ENCODE measurements at regions not wholly inside any gene's neighbourhood (a gene's known extent, or its start where the extent isn't known, plus 50 kb on each side); places are given as distances from the start of the nearest gene placed in this dataset.

DNA sequence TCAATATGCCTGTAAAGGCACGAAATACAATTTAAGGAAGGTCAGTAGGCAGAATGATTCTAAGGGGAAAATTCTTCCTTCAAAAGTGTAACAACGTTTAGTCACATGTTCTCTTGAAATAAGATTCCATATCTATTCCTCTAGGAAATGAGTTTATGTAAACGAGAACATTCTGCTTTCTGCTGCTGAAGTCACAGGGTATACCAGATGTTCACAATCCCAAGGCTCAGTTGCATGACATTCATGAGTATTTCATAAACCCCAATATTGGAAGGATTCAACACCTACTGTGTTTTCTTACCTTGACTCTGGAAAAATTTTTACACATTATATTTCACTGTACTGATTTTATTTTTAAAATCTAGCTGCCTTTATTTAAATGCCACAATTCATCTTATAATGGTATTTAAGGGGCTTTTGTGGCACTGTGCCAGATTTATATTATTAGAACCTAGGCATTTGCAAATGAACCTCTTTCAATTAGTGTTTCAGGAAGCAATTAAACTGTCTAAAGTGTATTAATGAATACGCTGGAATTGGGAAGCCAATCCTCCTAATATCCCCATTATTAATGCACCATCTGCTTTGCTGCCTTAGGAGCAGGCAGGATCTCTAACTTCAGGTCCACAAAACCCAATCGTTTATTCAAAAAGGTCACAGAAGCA, 542.6 kb upstream of the KLHL29 start:
- TF ChIP-seq, protein P1, sequence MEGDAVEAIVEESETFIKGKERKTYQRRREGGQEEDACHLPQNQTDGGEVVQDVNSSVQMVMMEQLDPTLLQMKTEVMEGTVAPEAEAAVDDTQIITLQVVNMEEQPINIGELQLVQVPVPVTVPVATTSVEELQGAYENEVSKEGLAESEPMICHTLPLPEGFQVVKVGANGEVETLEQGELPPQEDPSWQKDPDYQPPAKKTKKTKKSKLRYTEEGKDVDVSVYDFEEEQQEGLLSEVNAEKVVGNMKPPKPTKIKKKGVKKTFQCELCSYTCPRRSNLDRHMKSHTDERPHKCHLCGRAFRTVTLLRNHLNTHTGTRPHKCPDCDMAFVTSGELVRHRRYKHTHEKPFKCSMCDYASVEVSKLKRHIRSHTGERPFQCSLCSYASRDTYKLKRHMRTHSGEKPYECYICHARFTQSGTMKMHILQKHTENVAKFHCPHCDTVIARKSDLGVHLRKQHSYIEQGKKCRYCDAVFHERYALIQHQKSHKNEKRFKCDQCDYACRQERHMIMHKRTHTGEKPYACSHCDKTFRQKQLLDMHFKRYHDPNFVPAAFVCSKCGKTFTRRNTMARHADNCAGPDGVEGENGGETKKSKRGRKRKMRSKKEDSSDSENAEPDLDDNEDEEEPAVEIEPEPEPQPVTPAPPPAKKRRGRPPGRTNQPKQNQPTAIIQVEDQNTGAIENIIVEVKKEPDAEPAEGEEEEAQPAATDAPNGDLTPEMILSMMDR (IDR thresholded peaks at IDR 0.05; ENCODE audit: insufficient read depth, low read length): no peak
- no peak for DNase-seq (ENCODE audit: low read depth)
- H3K4me3 ChIP-seq (ENCODE audit: low read depth, low read length): no peak overlapping the region

DNA sequence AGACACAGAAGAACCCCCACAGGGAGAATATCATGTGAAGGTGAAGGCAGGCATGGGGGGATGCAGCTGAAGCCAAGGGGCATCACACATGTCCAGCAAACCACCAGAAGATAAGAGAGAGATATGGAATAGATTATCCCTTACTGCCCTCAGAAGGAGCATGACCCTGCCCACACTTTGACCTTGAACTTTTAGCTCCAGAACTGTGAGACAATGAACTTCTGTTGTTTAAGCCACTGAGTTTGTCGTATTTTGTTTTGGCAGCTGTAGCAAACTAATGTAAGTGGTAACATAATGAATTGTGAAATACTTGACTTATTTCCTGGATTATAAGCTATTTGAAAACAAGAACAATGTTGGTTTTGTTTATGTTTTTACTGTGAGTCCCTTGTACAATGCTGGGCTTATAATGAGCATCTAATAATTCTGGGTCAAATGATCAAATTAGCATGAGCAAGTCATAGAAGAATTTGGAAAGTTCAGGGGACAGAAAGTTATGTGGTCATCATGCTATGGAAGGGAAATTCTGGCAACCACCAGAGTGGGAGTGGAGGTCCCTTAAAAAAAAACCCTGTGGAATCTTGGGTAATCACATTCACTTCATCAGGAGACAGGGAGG, 541.0 kb upstream of the KLHL29 start:
- TF ChIP-seq, protein P1 (IDR thresholded peaks at IDR 0.05; ENCODE audit: insufficient read depth, low read length): no peak
- H3K4me3 ChIP-seq (ENCODE audit: low read depth, low read length): no peak overlapping the region
- no peak for DNase-seq (ENCODE audit: low read depth)

DNA sequence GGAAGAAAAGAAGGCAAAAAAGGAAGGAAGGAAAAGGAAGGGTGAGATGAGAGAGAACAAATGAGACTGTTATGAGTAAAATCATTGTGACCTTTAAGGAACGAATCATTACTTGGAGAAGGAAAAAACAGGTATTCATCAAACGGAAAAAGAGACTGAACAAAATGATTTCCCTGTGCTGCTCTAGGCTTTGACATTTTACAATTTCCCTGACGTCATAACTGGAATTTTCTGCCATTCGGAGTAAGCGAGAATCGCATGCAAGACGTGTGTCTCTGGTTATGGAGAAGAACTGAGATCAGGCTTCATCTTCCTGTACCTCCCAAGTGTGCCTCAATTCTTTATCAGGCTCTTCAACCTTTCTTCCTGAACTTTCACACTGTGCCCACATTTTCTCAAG, 534.7 kb upstream of the KLHL29 start:
- TF ChIP-seq, protein P1 (IDR thresholded peaks at IDR 0.05; ENCODE audit: insufficient read depth, low read length): no peak
- no peak overlapping the region for H3K4me3 ChIP-seq (ENCODE audit: low read depth, low read length)
- no peak for DNase-seq (ENCODE audit: low read depth)

DNA sequence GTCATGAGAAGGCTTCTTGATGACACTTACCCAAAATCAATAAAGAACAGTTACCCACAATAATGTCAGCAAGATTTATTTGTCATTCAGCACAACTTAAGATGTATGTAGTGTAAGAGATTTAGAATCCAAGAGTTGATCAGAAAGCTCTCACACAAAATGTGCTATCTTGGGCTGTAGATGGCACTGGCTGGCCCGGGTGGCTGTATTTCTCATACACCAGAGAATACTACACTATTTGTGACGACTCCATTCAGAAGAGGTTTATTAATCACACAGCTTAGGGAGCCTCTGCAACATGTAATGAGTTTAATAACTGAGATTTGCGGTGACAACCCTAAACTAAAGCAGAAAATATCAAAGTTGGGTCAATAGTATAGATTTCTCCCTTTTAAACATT, 530.4 kb upstream of the KLHL29 start:
- no peak for DNase-seq (ENCODE audit: low read depth)
- TF ChIP-seq, protein P1 (IDR thresholded peaks at IDR 0.05; ENCODE audit: insufficient read depth, low read length): no peak

DNA sequence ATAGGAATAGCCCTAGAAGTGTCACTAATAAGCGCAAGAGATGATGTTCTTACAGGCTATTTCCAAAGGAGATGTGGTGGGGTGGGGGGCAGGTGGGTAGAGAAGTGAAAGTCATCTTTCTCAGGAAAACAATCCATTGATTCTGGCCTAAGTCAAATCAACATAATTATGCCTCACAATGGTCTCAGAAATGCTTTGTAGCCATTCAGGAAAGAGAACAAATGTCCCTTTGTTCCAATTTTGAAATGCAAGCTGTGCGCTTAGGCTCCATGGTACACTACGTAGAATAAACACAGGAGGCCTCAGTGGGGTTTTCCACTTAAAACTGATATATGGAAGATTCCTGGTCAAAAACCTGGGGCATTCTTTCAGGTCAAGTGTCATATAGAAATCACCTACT, 529.9 kb upstream of the KLHL29 start:
- H3K4me3 ChIP-seq (ENCODE audit: low read depth, low read length): no peak overlapping the region
- no peak for DNase-seq (ENCODE audit: low read depth)
- TF ChIP-seq, protein P1 (IDR thresholded peaks at IDR 0.05; ENCODE audit: insufficient read depth, low read length): no peak

More for the DNA sequence above, 530.4 kb upstream of the KLHL29 start:
- no peak overlapping the region for H3K4me3 ChIP-seq (ENCODE audit: low read depth, low read length)

DNA sequence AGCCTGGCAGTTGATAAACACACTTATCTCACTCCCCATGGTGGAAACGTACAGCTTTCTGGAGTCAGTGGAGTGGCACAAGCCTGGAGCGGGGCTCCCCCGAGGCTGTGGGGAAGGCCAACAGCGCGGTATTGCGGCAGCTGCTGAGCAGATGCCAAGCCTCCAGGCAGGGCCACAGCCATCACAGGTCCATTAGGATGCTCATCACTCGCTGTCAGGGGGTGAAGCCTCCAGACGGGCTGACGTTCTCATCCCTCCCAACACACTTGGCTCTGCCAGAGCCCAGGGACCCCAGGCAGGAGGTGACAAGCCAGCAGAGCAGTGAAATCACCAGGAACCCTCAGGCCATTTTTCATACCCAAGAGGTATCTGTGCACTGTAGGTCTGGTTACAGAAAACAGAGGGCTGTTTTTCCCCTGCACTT, 529.2 kb upstream of the KLHL29 start:
- no peak overlapping the region for H3K4me3 ChIP-seq (ENCODE audit: low read depth, low read length)
- TF ChIP-seq, protein P1 (IDR thresholded peaks at IDR 0.05; ENCODE audit: insufficient read depth, low read length): no peak

More for the DNA sequence above, 529.2 kb upstream of the KLHL29 start:
- no peak for DNase-seq (ENCODE audit: low read depth)

Data from fibroblast of the aortic adventitia (primary cell).